WERI-Rb-1 (cell line): ENCODE measurements at regions not wholly inside any gene's neighbourhood (a gene's known extent, or its start where the extent isn't known, plus 50 kb on each side); places are given as distances from the start of the nearest gene placed in this dataset.

ENCODE experiments used
- DNase-seq: peaks from one replicate; pipeline ENCODE4 v3.0.0-alpha.2; 2020
- H3K27ac ChIP-seq: fragments of 250-450 bp; sonication (Bioruptor Pico); 2 replicates; pipeline ENCODE4 v1.5.1; 2020; ENCODE audit warnings: mild to moderate bottlenecking, moderate library complexity
- H3K27me3 ChIP-seq: fragments of 250-450 bp; sonication (Bioruptor Pico); 2 replicates; pipeline ENCODE4 v1.5.1; 2021; ENCODE audit warnings: mild to moderate bottlenecking, low read depth, moderate library complexity; ENCODE audit not compliant: insufficient read depth, severe bottlenecking
- H3K36me3 ChIP-seq: fragments of 250-450 bp; sonication (Bioruptor Pico); 2 replicates; pipeline ENCODE4 v1.5.1; 2020; ENCODE audit warnings: mild to moderate bottlenecking, moderate library complexity
- H3K4me3 ChIP-seq: 2 replicates; pipeline ENCODE4 v1.5.1; 2011; ENCODE audit warnings: low read depth, mild to moderate bottlenecking, control low read depth, low read length
- H3K9me3 ChIP-seq: fragments of 250-450 bp; sonication (Bioruptor Pico); 2 replicates; pipeline ENCODE4 v1.5.1; 2021; ENCODE audit warnings: mild to moderate bottlenecking, moderate library complexity; ENCODE audit not compliant: severe bottlenecking
- CTCF ChIP-seq: IDR thresholded peaks from 2 replicates; pipeline ENCODE4 v1.5.1; 2011; ENCODE audit warnings: low read depth, mild to moderate bottlenecking, control low read depth, inconsistent platforms, low read length

- TF ChIP-seq CTCF, result no peak
- Histone ChIP-seq H3K27me3 (no peaks in the 10 kb centered on the region), H3K36me3 (no peaks in the 10 kb centered on the region), H3K4me3 (no peak overlapping the region), H3K9me3 (no peaks in the 10 kb centered on the region), H3K27ac (no peak overlapping the region)
- DNase-seq, result no peak
These were observed 120.0 kb upstream of the TBL1XR1 start for GRCh38 chr3:177317247-177317646.

GRCh38 chr3:177318559-177318958 lies 121.3 kb upstream of the TBL1XR1 start:
- Histone ChIP-seq H3K9me3 (no peaks in the 10 kb centered on the region), H3K36me3 (no peaks in the 10 kb centered on the region), H3K4me3 (no peak overlapping the region), H3K27me3 (no peaks in the 10 kb centered on the region), H3K27ac (no peak overlapping the region)
- TF ChIP-seq CTCF, result no peak
- no peak for DNase-seq

- H3K36me3 ChIP-seq, result no peaks in the 10 kb centered on the region
- TF ChIP-seq CTCF, result no peak
- no peaks in the 10 kb centered on the region for H3K27me3 ChIP-seq
- H3K4me3 ChIP-seq, result no peak overlapping the region
- no peaks in the 10 kb centered on the region for H3K9me3 ChIP-seq
- no peak overlapping the region for H3K27ac ChIP-seq
- DNase-seq, result no peak
These were observed 123.5 kb upstream of the TBL1XR1 start for GRCh38 chr3:177320765-177321247.

GRCh38 chr3:177321819-177322218 lies 124.5 kb upstream of the TBL1XR1 start:
- H3K4me3 ChIP-seq, result no peak overlapping the region
- DNase-seq, result no peak
- H3K9me3 ChIP-seq, result no peaks in the 10 kb centered on the region
- no peak overlapping the region for H3K27ac ChIP-seq
- no peaks in the 10 kb centered on the region for H3K27me3 ChIP-seq
- H3K36me3 ChIP-seq, result no peaks in the 10 kb centered on the region
- no peak for TF ChIP-seq CTCF

GRCh38 chr3:177322881-177323280 lies 125.6 kb upstream of the TBL1XR1 start:
- DNase-seq, result no peak
- no peak overlapping the region for H3K27ac ChIP-seq
- no peaks in the 10 kb centered on the region for H3K9me3 ChIP-seq
- no peak overlapping the region for H3K4me3 ChIP-seq
- no peak for TF ChIP-seq CTCF
- H3K36me3 ChIP-seq, result no peaks in the 10 kb centered on the region
- no peaks in the 10 kb centered on the region for H3K27me3 ChIP-seq

GRCh38 chr3:177329854-177330253 lies 132.6 kb upstream of the TBL1XR1 start:
- no peak overlapping the region for H3K27ac ChIP-seq
- no peak overlapping the region for H3K4me3 ChIP-seq
- no peaks in the 10 kb centered on the region for H3K27me3 ChIP-seq
- no peaks in the 10 kb centered on the region for H3K9me3 ChIP-seq
- H3K36me3 ChIP-seq, result no peaks in the 10 kb centered on the region
- TF ChIP-seq CTCF, result no peak
- no peak for DNase-seq
